GM23338 (cell line): ENCODE measurements at regions not wholly inside any gene's neighbourhood (a gene's known extent, or its start where the extent isn't known, plus 50 kb on each side); places are given as distances from the start of the nearest gene placed in this dataset.

ENCODE experiments used
- ATAC-seq: fragments of 200-7000 bp; cut with Tn5 transposase; 3 replicates; pipeline ENCODE4 v1.9.1; 2020
- DNase-seq: peaks from one replicate; pipeline ENCODE4 v3.0.0-alpha.2; 2015; ENCODE audit warnings: low spot score
- H2AFZ ChIP-seq: fragments of 200-600 bp; sonication (generic); 2 replicates; pipeline ENCODE4 v1.8.0; 2016; ENCODE audit warnings: antibody characterized with exemption, mild to moderate bottlenecking, moderate library complexity
- H3F3A ChIP-seq: fragments of 200-600 bp; sonication (generic); replicated peaks from 2 replicates; pipeline ENCODE4 v1.8.0; 2017; ENCODE audit warnings: antibody characterized with exemption, mixed run types, low read depth
- H3K27ac ChIP-seq: fragments of 200-600 bp; sonication (generic); 2 replicates; pipeline ENCODE4 v1.6.1; 2016; ENCODE audit warnings: low read depth
- H3K27me3 ChIP-seq: fragments of 200-600 bp; sonication (generic); 2 replicates; pipeline ENCODE4 v1.8.0; 2016; ENCODE audit warnings: mild to moderate bottlenecking, mixed run types, moderate library complexity; ENCODE audit not compliant: insufficient read depth
- H3K36me3 ChIP-seq: fragments of 200-600 bp; sonication (generic); 2 replicates; pipeline ENCODE4 v1.8.0; 2016; ENCODE audit warnings: mild to moderate bottlenecking; ENCODE audit not compliant: insufficient read depth
- H3K4me1 ChIP-seq: fragments of 200-600 bp; sonication (generic); 2 replicates; pipeline ENCODE4 v1.8.0; 2016; ENCODE audit warnings: mild to moderate bottlenecking, moderate library complexity; ENCODE audit not compliant: insufficient read depth
- H3K4me2 ChIP-seq: fragments of 200-600 bp; sonication (generic); 2 replicates; pipeline ENCODE4 v1.7.1; 2017; ENCODE audit warnings: mixed run types
- H3K4me3 ChIP-seq: fragments of 200-600 bp; sonication (generic); 2 replicates; pipeline ENCODE4 v1.6.1; 2016; ENCODE audit warnings: mixed run types
- H3K79me2 ChIP-seq: fragments of 200-600 bp; sonication (generic); replicated peaks from 2 replicates; pipeline ENCODE4 v1.8.0; 2017; ENCODE audit warnings: mild to moderate bottlenecking; ENCODE audit not compliant: insufficient read depth
- H3K9me2 ChIP-seq: fragments of 200-600 bp; sonication (generic); 2 replicates; pipeline ENCODE4 v1.8.0; 2017; ENCODE audit not compliant: insufficient read depth
- H4K20me1 ChIP-seq: fragments of 200-600 bp; sonication (generic); replicated peaks from 2 replicates; pipeline ENCODE4 v1.8.0; 2017; ENCODE audit warnings: mild to moderate bottlenecking; ENCODE audit not compliant: insufficient read depth
- H3K27ac Mint-ChIP-seq: 2 replicates; pipeline ENCODE4 v1.8.0; 2020; ENCODE audit warnings: inconsistent platforms, mild to moderate bottlenecking, moderate library complexity, mixed read lengths
- H3K27me3 Mint-ChIP-seq: 3 replicates; pipeline ENCODE4 v1.8.0; 2022; ENCODE audit warnings: low read depth, mild to moderate bottlenecking, moderate library complexity, mixed read lengths, inconsistent platforms; ENCODE audit not compliant: insufficient read depth, poor library complexity
- H3K36me3 Mint-ChIP-seq: 3 replicates; pipeline ENCODE4 v1.8.0; 2021; ENCODE audit warnings: low read depth, mild to moderate bottlenecking, inconsistent platforms, moderate library complexity, mixed read lengths
- H3K4me1 Mint-ChIP-seq: 3 replicates; pipeline ENCODE4 v1.8.0; 2020; ENCODE audit warnings: mild to moderate bottlenecking, inconsistent platforms, mixed read lengths
- H3K4me3 Mint-ChIP-seq: 3 replicates; pipeline ENCODE4 v1.8.0; 2021; ENCODE audit warnings: moderate library complexity, mild to moderate bottlenecking, inconsistent platforms, mixed read lengths
- H3K9me3 Mint-ChIP-seq: 3 replicates; pipeline ENCODE4 v1.8.0; 2020; ENCODE audit warnings: moderate library complexity, mild to moderate bottlenecking, inconsistent platforms, mixed read lengths
- CREB1 ChIP-seq: fragments of 250-450 bp; sonication (Bioruptor Pico); IDR thresholded peaks from 2 replicates; pipeline ENCODE4 v1.5.0; 2020; ENCODE audit warnings: low read depth, mild to moderate bottlenecking, moderate library complexity
- EZH2phosphoT487 ChIP-seq: fragments of 200-600 bp; sonication (generic); IDR thresholded peaks from one replicate; pipeline ENCODE4 v1.8.1; 2018; ENCODE audit warnings: antibody characterized with exemption; ENCODE audit not compliant: unreplicated experiment
- ZNF114 ChIP-seq: fragments of 250-450 bp; sonication (Bioruptor Pico); IDR thresholded peaks from 2 replicates; pipeline ENCODE4 v1.5.0; 2020; ENCODE audit warnings: mild to moderate bottlenecking, moderate library complexity
- ZNF331 ChIP-seq: fragments of 250-450 bp; sonication (Bioruptor Pico); IDR thresholded peaks from 2 replicates; pipeline ENCODE4 v1.5.0; 2020; ENCODE audit warnings: low read depth, mild to moderate bottlenecking, moderate library complexity
- TF ChIP-seq, protein P1 (sequence below), 2 experiments: fragments of 200-600 bp in 1 of 2; sonication (generic) in 1 of 2; conservative IDR thresholded peaks; 2 replicates each; pipeline versions ENCODE4 v1.5.1 to v1.6.1; 2016 to 2017; ENCODE audit warnings: antibody characterized with exemption in 2 of 2, low read depth in 2 of 2, mild to moderate bottlenecking in 2 of 2, moderate library complexity in 1 of 2
- TF ChIP-seq, protein P2 (sequence below): IDR thresholded peaks from one replicate; pipeline ENCODE4 v1.6.1; 2018; ENCODE audit warnings: antibody characterized with exemption; ENCODE audit not compliant: unreplicated experiment
- TF ChIP-seq, protein P3 (sequence below): IDR thresholded peaks from 2 replicates; pipeline ENCODE4 v1.6.1; 2016; ENCODE audit warnings: antibody characterized with exemption

DNA sequence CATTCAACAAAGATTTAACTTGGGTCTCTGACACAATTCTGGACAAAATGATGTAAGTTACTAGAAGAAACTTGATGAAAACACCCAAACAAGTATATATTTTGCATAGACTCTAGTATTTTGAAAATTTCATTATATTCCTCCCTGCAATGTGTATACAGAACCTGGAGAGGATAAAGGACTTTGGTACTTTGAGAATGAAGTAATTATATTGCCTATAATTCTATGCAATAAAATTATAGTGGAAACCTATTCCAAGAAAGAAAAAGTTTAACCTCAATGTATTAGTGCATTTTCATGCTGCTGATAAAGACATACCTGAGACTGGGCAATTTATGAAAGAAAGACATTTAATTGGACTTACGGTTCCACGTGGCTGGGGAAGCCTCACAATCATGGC is 1146.1 kb downstream of the KCNT2 start (continued):
- no peak for TF ChIP-seq EZH2phosphoT487
- TF ChIP-seq, protein P1, sequence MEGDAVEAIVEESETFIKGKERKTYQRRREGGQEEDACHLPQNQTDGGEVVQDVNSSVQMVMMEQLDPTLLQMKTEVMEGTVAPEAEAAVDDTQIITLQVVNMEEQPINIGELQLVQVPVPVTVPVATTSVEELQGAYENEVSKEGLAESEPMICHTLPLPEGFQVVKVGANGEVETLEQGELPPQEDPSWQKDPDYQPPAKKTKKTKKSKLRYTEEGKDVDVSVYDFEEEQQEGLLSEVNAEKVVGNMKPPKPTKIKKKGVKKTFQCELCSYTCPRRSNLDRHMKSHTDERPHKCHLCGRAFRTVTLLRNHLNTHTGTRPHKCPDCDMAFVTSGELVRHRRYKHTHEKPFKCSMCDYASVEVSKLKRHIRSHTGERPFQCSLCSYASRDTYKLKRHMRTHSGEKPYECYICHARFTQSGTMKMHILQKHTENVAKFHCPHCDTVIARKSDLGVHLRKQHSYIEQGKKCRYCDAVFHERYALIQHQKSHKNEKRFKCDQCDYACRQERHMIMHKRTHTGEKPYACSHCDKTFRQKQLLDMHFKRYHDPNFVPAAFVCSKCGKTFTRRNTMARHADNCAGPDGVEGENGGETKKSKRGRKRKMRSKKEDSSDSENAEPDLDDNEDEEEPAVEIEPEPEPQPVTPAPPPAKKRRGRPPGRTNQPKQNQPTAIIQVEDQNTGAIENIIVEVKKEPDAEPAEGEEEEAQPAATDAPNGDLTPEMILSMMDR (conservative IDR thresholded peaks at IDR 0.05; ENCODE audit: low read depth in 2 of 2): no peak

DNA sequence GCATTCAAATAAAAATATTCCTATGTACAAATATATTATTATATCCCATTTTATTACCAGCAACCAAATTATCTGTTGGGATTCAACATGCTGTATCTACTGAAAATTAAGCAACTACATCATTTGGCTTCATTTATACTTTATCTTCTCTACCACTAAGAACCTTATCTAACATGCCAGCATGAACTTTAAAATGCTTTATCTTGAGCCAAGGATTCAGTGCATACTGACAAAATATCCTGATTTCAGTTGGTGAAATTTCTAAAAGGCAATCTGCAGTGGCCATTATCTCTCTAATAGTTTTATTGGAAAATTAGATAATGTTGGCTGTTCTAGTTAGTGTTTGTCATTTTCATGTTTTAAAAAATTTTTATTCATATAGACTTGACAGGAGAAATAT is 1149.9 kb downstream of the KCNT2 start:
- H3K4me3 ChIP-seq: no peak overlapping the region
- DNase-seq (no peak), ATAC-seq (no peak)
- Mint-ChIP-seq H3K4me1 (no peaks in the 10 kb centered on the region), H3K36me3 (no peaks in the 10 kb centered on the region), H3K9me3 (peaks cover 4% of the 10 kb centered on the region; the same call in 2 of the 3 replicates), H3K4me3 (no peak overlapping the region), H3K27me3 (no peaks in the 10 kb centered on the region), H3K27ac (no peak overlapping the region)
- no peak overlapping the region for H3K27ac ChIP-seq
- H3K4me2 ChIP-seq: no peak overlapping the region
- no peaks in the 10 kb centered on the region for H3K9me2 ChIP-seq
- no peaks in the 10 kb centered on the region for H3K27me3 ChIP-seq
- H3K4me1 ChIP-seq: no peaks in the 10 kb centered on the region
- no peaks in the 10 kb centered on the region for H4K20me1 ChIP-seq
- no peaks in the 10 kb centered on the region for H3K36me3 ChIP-seq
- TF ChIP-seq, protein P2, sequence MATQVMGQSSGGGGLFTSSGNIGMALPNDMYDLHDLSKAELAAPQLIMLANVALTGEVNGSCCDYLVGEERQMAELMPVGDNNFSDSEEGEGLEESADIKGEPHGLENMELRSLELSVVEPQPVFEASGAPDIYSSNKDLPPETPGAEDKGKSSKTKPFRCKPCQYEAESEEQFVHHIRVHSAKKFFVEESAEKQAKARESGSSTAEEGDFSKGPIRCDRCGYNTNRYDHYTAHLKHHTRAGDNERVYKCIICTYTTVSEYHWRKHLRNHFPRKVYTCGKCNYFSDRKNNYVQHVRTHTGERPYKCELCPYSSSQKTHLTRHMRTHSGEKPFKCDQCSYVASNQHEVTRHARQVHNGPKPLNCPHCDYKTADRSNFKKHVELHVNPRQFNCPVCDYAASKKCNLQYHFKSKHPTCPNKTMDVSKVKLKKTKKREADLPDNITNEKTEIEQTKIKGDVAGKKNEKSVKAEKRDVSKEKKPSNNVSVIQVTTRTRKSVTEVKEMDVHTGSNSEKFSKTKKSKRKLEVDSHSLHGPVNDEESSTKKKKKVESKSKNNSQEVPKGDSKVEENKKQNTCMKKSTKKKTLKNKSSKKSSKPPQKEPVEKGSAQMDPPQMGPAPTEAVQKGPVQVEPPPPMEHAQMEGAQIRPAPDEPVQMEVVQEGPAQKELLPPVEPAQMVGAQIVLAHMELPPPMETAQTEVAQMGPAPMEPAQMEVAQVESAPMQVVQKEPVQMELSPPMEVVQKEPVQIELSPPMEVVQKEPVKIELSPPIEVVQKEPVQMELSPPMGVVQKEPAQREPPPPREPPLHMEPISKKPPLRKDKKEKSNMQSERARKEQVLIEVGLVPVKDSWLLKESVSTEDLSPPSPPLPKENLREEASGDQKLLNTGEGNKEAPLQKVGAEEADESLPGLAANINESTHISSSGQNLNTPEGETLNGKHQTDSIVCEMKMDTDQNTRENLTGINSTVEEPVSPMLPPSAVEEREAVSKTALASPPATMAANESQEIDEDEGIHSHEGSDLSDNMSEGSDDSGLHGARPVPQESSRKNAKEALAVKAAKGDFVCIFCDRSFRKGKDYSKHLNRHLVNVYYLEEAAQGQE: no peak
- TF ChIP-seq CREB1: no peak
- H2AFZ ChIP-seq: no peak overlapping the region
- no peaks in the 10 kb centered on the region for H3K79me2 ChIP-seq
- H3F3A ChIP-seq: no peaks in the 10 kb centered on the region

DNA sequence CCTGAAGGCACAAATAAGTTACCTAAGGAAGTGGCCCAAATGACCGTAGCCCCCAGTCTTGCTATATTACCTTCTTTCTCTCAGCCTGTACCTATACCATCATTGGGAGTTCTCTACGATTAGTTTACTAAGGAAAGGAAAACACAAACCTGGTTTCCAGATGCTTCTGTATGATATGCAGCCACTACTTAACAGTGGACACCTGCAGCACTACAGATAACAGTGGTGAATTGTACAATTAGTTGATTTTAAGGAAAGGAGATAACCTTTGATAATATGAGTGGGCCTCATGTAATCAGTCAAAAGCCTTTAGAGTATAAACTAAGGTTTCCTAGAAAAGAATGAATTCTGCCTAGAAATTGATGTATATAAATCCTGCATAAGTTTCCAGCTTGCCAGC is 1157.4 kb downstream of the KCNT2 start:
- Histone ChIP-seq H3F3A (no peaks in the 10 kb centered on the region), H2AFZ (no peak overlapping the region), H3K4me2 (peak overlapping the region; percentile 13; the same call in 1 of the 2 replicates), H3K4me1 (peaks cover 30% of the 10 kb centered on the region), H3K27ac (no peak overlapping the region), H3K4me3 (no peak overlapping the region), H3K79me2 (no peaks in the 10 kb centered on the region), H3K9me2 (no peaks in the 10 kb centered on the region), H3K27me3 (no peaks in the 10 kb centered on the region), H3K36me3 (no peaks in the 10 kb centered on the region), H4K20me1 (no peaks in the 10 kb centered on the region)
- Mint-ChIP-seq H3K27me3 (no peaks in the 10 kb centered on the region), H3K36me3 (peaks cover 13% of the 10 kb centered on the region; the same call in 2 of the 3 replicates), H3K27ac (peak overlapping the region; percentile 74), H3K4me3 (no peak overlapping the region), H3K9me3 (no peaks in the 10 kb centered on the region), H3K4me1 (peaks cover 22% of the 10 kb centered on the region)
- ATAC-seq (no peak), DNase-seq (no peak)
- no peak for TF ChIP-seq CREB1
- TF ChIP-seq, protein P3, sequence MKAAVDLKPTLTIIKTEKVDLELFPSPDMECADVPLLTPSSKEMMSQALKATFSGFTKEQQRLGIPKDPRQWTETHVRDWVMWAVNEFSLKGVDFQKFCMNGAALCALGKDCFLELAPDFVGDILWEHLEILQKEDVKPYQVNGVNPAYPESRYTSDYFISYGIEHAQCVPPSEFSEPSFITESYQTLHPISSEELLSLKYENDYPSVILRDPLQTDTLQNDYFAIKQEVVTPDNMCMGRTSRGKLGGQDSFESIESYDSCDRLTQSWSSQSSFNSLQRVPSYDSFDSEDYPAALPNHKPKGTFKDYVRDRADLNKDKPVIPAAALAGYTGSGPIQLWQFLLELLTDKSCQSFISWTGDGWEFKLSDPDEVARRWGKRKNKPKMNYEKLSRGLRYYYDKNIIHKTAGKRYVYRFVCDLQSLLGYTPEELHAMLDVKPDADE: no peak
- no peak for TF ChIP-seq ZNF331 (CRISPR knock-in tag)
- no peak for TF ChIP-seq ZNF114 (CRISPR knock-in tag)
- TF ChIP-seq, protein P2: no peak
